ENCODE measurements at regions not wholly inside any gene's neighbourhood (a gene's known extent, or its start where the extent isn't known, plus 50 kb on each side); places are given as distances from the start of the nearest gene placed in this dataset.

- no peak for TF ChIP-seq CTCF (IDR thresholded peaks at IDR 0.05; ENCODE audit: insufficient read depth, low read length, poor library complexity, severe bottlenecking)
- no peak for TF ChIP-seq EZH2phosphoT487 (conservative IDR thresholded peaks at IDR 0.05; ENCODE audit: low read length)
These were observed 216.7 kb upstream of the CNTNAP2 start for GRCh38 chr7:145899938-145900337.

Measured in SU-DHL-6 (cell line).